Sigmoid colon (tissue), 4 donors: ENCODE measurements at regions not wholly inside any gene's neighbourhood (a gene's known extent, or its start where the extent isn't known, plus 50 kb on each side); places are given as distances from the start of the nearest gene placed in this dataset.

Experiments used
- POLR2A ChIP-seq, 2 donors: fragments of 450-650 bp; IDR thresholded peaks; one replicate each; pipeline ENCODE4 v1.6.1; 2016; ENCODE audit warnings: antibody characterized with exemption in 2 of 2, mild to moderate bottlenecking in 2 of 2, moderate library complexity in 2 of 2
- POLR2AphosphoS5 ChIP-seq, 4 donors: sonication (generic); formaldehyde crosslinking; IDR thresholded peaks; one replicate each; pipeline ENCODE4 v1.6.1; 2017; ENCODE audit warnings: antibody characterized with exemption in 4 of 4
- TF ChIP-seq, protein P1 (sequence below), 4 experiments: fragments of 450-650 bp in 3 of 4; fragments of 200-600 bp in 1 of 4; IDR thresholded peaks; one replicate each; pipeline ENCODE4 v1.5.1; 2016 to 2019; ENCODE audit warnings: antibody characterized with exemption in 4 of 4, mild to moderate bottlenecking in 3 of 4, moderate library complexity in 2 of 4

- TF ChIP-seq POLR2A (IDR thresholded peaks at IDR 0.05) (no peak), POLR2AphosphoS5 (IDR thresholded peaks at IDR 0.05) (no peak)
- TF ChIP-seq, protein P1, sequence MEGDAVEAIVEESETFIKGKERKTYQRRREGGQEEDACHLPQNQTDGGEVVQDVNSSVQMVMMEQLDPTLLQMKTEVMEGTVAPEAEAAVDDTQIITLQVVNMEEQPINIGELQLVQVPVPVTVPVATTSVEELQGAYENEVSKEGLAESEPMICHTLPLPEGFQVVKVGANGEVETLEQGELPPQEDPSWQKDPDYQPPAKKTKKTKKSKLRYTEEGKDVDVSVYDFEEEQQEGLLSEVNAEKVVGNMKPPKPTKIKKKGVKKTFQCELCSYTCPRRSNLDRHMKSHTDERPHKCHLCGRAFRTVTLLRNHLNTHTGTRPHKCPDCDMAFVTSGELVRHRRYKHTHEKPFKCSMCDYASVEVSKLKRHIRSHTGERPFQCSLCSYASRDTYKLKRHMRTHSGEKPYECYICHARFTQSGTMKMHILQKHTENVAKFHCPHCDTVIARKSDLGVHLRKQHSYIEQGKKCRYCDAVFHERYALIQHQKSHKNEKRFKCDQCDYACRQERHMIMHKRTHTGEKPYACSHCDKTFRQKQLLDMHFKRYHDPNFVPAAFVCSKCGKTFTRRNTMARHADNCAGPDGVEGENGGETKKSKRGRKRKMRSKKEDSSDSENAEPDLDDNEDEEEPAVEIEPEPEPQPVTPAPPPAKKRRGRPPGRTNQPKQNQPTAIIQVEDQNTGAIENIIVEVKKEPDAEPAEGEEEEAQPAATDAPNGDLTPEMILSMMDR (IDR thresholded peaks at IDR 0.05): no peak
Measured at GRCh38 chr5:56356121-56356835, 123.1 kb upstream of the ANKRD55 start.
